Uterus (tissue), 2 donors: ENCODE measurements at regions not wholly inside any gene's neighbourhood (a gene's known extent, or its start where the extent isn't known, plus 50 kb on each side); places are given as distances from the start of the nearest gene placed in this dataset.

Experiments used
- CTCF ChIP-seq, 4 experiments: fragments of 200-600 bp in 2 of 4; fragments of 450-650 bp in 2 of 4; sonication (generic) in 2 of 4; IDR thresholded peaks; one replicate each; pipeline ENCODE4 v1.5.1; 2016 to 2019; ENCODE audit warnings: antibody characterized with exemption in 4 of 4, mild to moderate bottlenecking in 2 of 4, moderate library complexity in 1 of 4
- POLR2A ChIP-seq, 2 donors: fragments of 450-650 bp; IDR thresholded peaks; one replicate each; pipeline ENCODE4 v1.6.1; 2016; ENCODE audit warnings: antibody characterized with exemption in 2 of 2, mild to moderate bottlenecking in 1 of 2, moderate library complexity in 1 of 2

- TF ChIP-seq CTCF (IDR thresholded peaks at IDR 0.05) (no peak), POLR2A (IDR thresholded peaks at IDR 0.05) (no peak)
Observed at GRCh38 chr3:159453036-159453435, 535.6 kb upstream of the IL12A start.
